NB4 (cell line): ENCODE measurements at regions not wholly inside any gene's neighbourhood (a gene's known extent, or its start where the extent isn't known, plus 50 kb on each side); places are given as distances from the start of the nearest gene placed in this dataset.

Source experiments
- POLR2A ChIP-seq: IDR thresholded peaks from 2 replicates; pipeline ENCODE4 v1.6.1; 2011; ENCODE audit warnings: mild to moderate bottlenecking; ENCODE audit not compliant: insufficient read length; ENCODE audit errors: extremely low read depth
- TF ChIP-seq, protein P1 (sequence below): IDR thresholded peaks from one replicate; pipeline ENCODE4 v1.5.1; 2012; ENCODE audit warnings: low read depth, low read length

DNA sequence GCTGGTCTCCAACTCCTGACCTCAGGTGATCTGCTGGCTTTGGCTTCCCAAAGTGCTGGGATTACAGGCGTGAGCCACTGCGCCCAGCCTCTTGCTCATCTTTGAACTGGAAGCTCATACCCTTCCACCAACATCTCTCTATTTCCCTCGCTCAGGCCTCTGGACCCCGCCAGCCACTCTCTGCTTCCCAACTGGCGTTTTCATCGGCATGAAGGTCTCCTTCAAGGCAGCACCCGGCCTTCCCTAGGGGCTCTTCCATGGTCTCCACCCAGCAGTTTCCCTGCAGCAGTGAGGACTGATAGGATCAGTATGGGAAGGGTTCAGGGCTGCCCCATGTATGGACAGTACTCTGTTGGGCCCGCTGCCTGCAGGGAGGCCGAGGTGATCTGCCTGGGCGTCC, 65.8 kb upstream of the HS6ST1 start:
- TF ChIP-seq, protein P1, sequence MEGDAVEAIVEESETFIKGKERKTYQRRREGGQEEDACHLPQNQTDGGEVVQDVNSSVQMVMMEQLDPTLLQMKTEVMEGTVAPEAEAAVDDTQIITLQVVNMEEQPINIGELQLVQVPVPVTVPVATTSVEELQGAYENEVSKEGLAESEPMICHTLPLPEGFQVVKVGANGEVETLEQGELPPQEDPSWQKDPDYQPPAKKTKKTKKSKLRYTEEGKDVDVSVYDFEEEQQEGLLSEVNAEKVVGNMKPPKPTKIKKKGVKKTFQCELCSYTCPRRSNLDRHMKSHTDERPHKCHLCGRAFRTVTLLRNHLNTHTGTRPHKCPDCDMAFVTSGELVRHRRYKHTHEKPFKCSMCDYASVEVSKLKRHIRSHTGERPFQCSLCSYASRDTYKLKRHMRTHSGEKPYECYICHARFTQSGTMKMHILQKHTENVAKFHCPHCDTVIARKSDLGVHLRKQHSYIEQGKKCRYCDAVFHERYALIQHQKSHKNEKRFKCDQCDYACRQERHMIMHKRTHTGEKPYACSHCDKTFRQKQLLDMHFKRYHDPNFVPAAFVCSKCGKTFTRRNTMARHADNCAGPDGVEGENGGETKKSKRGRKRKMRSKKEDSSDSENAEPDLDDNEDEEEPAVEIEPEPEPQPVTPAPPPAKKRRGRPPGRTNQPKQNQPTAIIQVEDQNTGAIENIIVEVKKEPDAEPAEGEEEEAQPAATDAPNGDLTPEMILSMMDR, result no peak
- TF ChIP-seq POLR2A, result no peak
